SK-N-SH (cell line): ENCODE measurements at regions not wholly inside any gene's neighbourhood (a gene's known extent, or its start where the extent isn't known, plus 50 kb on each side); places are given as distances from the start of the nearest gene placed in this dataset.
"Not testable (repeated sequence)": the region's sequence is repeated elsewhere in the genome, so short reads cannot be mapped to it uniquely, and the experiment has no call there.

Source experiments
- CTCF ChIA-PET: fragments of 300-600, 350-600 bp; formaldehyde crosslinking; extraction: SDS; loops from one replicate; lab custom pipeline; 2021; lab: Yijun Ruan, JAX
- POLR2A ChIA-PET: fragments of 350-600 bp; sonication (Branson Sonifier 250); formaldehyde crosslinking; extraction: SDS; loops from one replicate; lab custom pipeline; 2020; ENCODE audit warnings: antibody characterized with exemption, inconsistent platforms; lab: Yijun Ruan, JAX
- DNase-seq: peaks from one replicate; pipeline ENCODE4 v3.0.0; 2012
- H2AFZ ChIP-seq: fragments of 200-600 bp; sonication (generic); 2 replicates; pipeline ENCODE4 v1.8.1; 2016; ENCODE audit warnings: antibody characterized with exemption, mild to moderate bottlenecking, low read depth
- H3F3A ChIP-seq: fragments of 200-600 bp; sonication (generic); replicated peaks from 2 replicates; pipeline ENCODE3; 2016; ENCODE audit warnings: antibody characterized with exemption, mild to moderate bottlenecking; ENCODE audit not compliant: insufficient read depth
- H3K27ac ChIP-seq, 2 experiments: fragments of 200-500 bp in 1 of 2; fragments of 200-600 bp in 1 of 2; sonication (Bioruptor generic) in 1 of 2; sonication (generic), shearing (Covaris generic) in 1 of 2; 2 replicates each; pipeline versions ENCODE4 v1.5.1 to v1.6.1; 2014 to 2016; ENCODE audit warnings: low read depth in 2 of 2, inconsistent platforms in 1 of 2, low read length in 1 of 2, mild to moderate bottlenecking in 1 of 2, mixed read lengths in 1 of 2
- H3K27me3 ChIP-seq: fragments of 200-600 bp; sonication (generic), shearing (Covaris generic); 2 replicates; pipeline ENCODE4 v1.6.1; 2016; ENCODE audit warnings: mixed run types; ENCODE audit not compliant: insufficient read depth
- H3K36me3 ChIP-seq, 2 experiments: fragments of 200-500 bp in 1 of 2; fragments of 200-600 bp in 1 of 2; sonication (Bioruptor generic) in 1 of 2; sonication (generic) in 1 of 2; replicated peaks in 1 of 2; 2 replicates each; pipeline versions ENCODE3 to v1.5.1; 2014 to 2016; ENCODE audit warnings: low read length in 1 of 2, mild to moderate bottlenecking in 1 of 2; ENCODE audit not compliant: insufficient read depth in 2 of 2, control insufficient read depth in 1 of 2
- H3K4me1 ChIP-seq, 2 experiments: fragments of 200-500 bp in 1 of 2; fragments of 200-600 bp in 1 of 2; sonication (Bioruptor generic) in 1 of 2; sonication (generic), shearing (Covaris generic) in 1 of 2; 2 replicates each; pipeline versions ENCODE4 v1.5.1 to v1.6.1; 2014 to 2016; ENCODE audit warnings: low read depth in 1 of 2, low read length in 1 of 2, mixed run types in 1 of 2; ENCODE audit not compliant: insufficient read depth in 2 of 2, control insufficient read depth in 1 of 2
- H3K4me2 ChIP-seq: fragments of 200-600 bp; sonication (generic), shearing (Covaris generic); 2 replicates; pipeline ENCODE4 v1.6.1; 2017; ENCODE audit warnings: mixed run types
- H3K4me3 ChIP-seq, 2 experiments: fragments of 200-500 bp in 1 of 2; fragments of 200-600 bp in 1 of 2; sonication (Bioruptor generic) in 1 of 2; sonication (generic), shearing (Covaris generic) in 1 of 2; 2 replicates each; pipeline versions ENCODE4 v1.5.1 to v1.8.1; 2014 to 2016; ENCODE audit warnings: low read depth in 2 of 2, inconsistent platforms in 1 of 2, low read length in 1 of 2, mild to moderate bottlenecking in 1 of 2, mixed read lengths in 1 of 2, moderate library complexity in 1 of 2
- H3K79me2 ChIP-seq: fragments of 200-600 bp; sonication (generic); 2 replicates; pipeline ENCODE4 v1.8.1; 2017; ENCODE audit warnings: mild to moderate bottlenecking; ENCODE audit not compliant: insufficient read depth
- H3K9ac ChIP-seq: fragments of 200-600 bp; sonication (generic); 2 replicates; pipeline ENCODE4 v1.6.1; 2017; ENCODE audit warnings: mixed run types
- H3K9me2 ChIP-seq: fragments of 200-600 bp; sonication (generic); 2 replicates; pipeline ENCODE4 v1.6.1; 2017; ENCODE audit warnings: mixed run types
- H3K9me3 ChIP-seq: fragments of 200-600 bp; sonication (generic); 2 replicates; pipeline ENCODE4 v1.6.1; 2017; ENCODE audit warnings: mixed run types, mild to moderate bottlenecking, moderate library complexity
- H4K20me1 ChIP-seq: fragments of 200-600 bp; sonication (generic); 2 replicates; pipeline ENCODE4 v1.6.1; 2017; ENCODE audit warnings: mild to moderate bottlenecking, mixed run types; ENCODE audit not compliant: insufficient read depth
- ELF1 ChIP-seq: IDR thresholded peaks from 2 replicates; pipeline ENCODE4 v1.4.0; 2012
- EP300 ChIP-seq, 2 experiments: IDR thresholded peaks; 2 replicates each; pipeline versions ENCODE4 v1.4.0 to v1.6.1; 2012; ENCODE audit warnings: borderline replicate concordance in 1 of 2, low read depth in 1 of 2, low read length in 1 of 2
- FOSL2 ChIP-seq: IDR thresholded peaks from 2 replicates; pipeline ENCODE4 v1.4.0; 2012; ENCODE audit warnings: low read depth, mild to moderate bottlenecking, moderate library complexity, borderline replicate concordance
- FOXJ3 ChIP-seq: sonication (generic); formaldehyde crosslinking; IDR thresholded peaks from 2 replicates; pipeline ENCODE4 v1.5.1; 2020; ENCODE audit warnings: mild to moderate bottlenecking, missing genetic modification reagents
- FOXM1 ChIP-seq: IDR thresholded peaks from 2 replicates; pipeline ENCODE4 v1.4.0; 2012; ENCODE audit warnings: low read depth, mild to moderate bottlenecking
- MXI1 ChIP-seq: IDR thresholded peaks from 2 replicates; pipeline ENCODE4 v1.6.1; 2012; ENCODE audit warnings: mild to moderate bottlenecking, low read depth, low read length, improper control_type of control experiment
- NRF1 ChIP-seq: IDR thresholded peaks from 2 replicates; pipeline ENCODE4 v1.6.1; 2012; ENCODE audit warnings: low read depth, mild to moderate bottlenecking, low read length
- RCOR1 ChIP-seq: fragments of 150-350 bp; IDR thresholded peaks from 2 replicates; pipeline ENCODE4 v1.6.1; 2017; ENCODE audit warnings: antibody characterized with exemption, low read length
- SIN3A ChIP-seq: IDR thresholded peaks from 2 replicates; pipeline ENCODE4 v1.6.1; 2012; ENCODE audit warnings: low read depth, mild to moderate bottlenecking, low read length, moderate library complexity, borderline replicate concordance
- SMC3 ChIP-seq: IDR thresholded peaks from 2 replicates; pipeline ENCODE4 v1.6.1; 2012; ENCODE audit warnings: low read depth, low read length, improper control_type of control experiment
- TEAD4 ChIP-seq: IDR thresholded peaks from 2 replicates; pipeline ENCODE4 v1.4.0; 2012; ENCODE audit warnings: mild to moderate bottlenecking, borderline replicate concordance; ENCODE audit not compliant: insufficient read depth
- WGBS: methylation state at CpG from one replicate; pipeline ENCODE4 v1.1.6; 2017; ENCODE audit warnings: low lambda C conversion rate; 5-methylcytosine and 5-hydroxymethylcytosine counted together
- TF ChIP-seq, protein P1 (sequence below): fragments of 150-350 bp; IDR thresholded peaks from 2 replicates; pipeline ENCODE4 v1.6.1; 2016; ENCODE audit warnings: mild to moderate bottlenecking, low read depth, low read length
- TF ChIP-seq, protein P2 (sequence below): IDR thresholded peaks from 2 replicates; pipeline ENCODE4 v1.6.1; 2012; ENCODE audit warnings: mild to moderate bottlenecking, low read depth, low read length, moderate library complexity
- TF ChIP-seq, protein P3 (sequence below): fragments of 150-350 bp; IDR thresholded peaks from 2 replicates; pipeline ENCODE4 v1.6.1; 2017; ENCODE audit warnings: antibody characterized with exemption, low read length, low read depth, borderline replicate concordance

DNA sequence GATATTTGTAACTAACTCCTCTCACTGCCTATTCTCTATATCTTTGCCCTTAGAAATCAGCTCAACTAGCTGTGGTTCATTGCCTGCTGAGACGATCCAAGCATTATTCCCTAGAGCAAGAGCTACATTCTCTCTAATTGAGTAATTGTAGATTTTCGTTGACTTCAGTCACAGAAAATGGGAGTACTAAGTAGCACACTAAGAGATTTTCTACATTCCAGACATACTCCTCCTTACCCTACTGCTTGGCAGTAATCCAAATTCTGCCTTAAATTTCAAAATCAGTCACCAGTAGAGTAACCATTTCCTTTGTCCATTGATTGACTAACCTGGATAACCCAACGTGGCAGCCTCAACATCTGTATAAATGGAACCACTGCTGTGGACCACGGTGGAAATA, 1786.8 kb downstream of the SLITRK5 start (continued):
- TF ChIP-seq SIN3A (no peak), TEAD4 (no peak)
- TF ChIP-seq, protein P1, sequence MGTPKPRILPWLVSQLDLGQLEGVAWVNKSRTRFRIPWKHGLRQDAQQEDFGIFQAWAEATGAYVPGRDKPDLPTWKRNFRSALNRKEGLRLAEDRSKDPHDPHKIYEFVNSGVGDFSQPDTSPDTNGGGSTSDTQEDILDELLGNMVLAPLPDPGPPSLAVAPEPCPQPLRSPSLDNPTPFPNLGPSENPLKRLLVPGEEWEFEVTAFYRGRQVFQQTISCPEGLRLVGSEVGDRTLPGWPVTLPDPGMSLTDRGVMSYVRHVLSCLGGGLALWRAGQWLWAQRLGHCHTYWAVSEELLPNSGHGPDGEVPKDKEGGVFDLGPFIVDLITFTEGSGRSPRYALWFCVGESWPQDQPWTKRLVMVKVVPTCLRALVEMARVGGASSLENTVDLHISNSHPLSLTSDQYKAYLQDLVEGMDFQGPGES: no peak
- TF ChIP-seq, all 33 proteins: peak for 0

DNA sequence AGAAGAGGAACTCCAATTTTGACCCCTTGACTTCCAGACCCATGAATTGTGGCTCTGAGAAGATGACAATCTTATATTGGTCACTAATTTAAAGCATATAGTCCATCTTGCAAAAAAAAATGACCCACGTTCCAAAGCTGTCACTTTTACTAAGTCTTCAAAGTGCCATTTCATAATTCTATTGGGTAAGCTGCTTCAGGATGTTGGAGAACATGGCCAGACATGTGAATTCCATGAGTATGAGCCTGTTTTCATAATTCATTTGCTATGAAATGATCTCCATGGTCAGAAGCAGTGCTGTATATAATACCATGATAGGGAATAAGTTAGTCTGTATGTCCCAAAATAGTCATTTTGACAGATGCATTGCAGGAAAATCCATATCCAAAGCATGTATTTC, 1787.3 kb downstream of the SLITRK5 start:
- WGBS: 47% methylated on average over 1 of the region's 1 CpG
- no peaks in the 10 kb centered on the region for H3K36me3 ChIP-seq
- H3K27me3 ChIP-seq: no peaks in the 10 kb centered on the region
- H3K4me3 ChIP-seq: no peak overlapping the region
- no peak overlapping the region for H3K27ac ChIP-seq
- H3K4me2 ChIP-seq: no peak overlapping the region
- no peaks in the 10 kb centered on the region for H4K20me1 ChIP-seq
- H3K9me3 ChIP-seq: no peaks in the 10 kb centered on the region
- no peak overlapping the region for H2AFZ ChIP-seq
- DNase-seq: no peak
- TF ChIP-seq NRF1 (no peak), RCOR1 (no peak), SMC3 (no peak), FOXM1 (no peak), ELF1 (no peak), EP300 (IDR thresholded peaks at IDR 0.05; ENCODE audit: borderline replicate concordance in 1 of 2, low read depth in 1 of 2, low read length in 1 of 2) (no peak), FOXJ3 (CRISPR knock-in tag) (no peak), FOSL2 (no peak), MXI1 (no peak)
- TF ChIP-seq, protein P2, sequence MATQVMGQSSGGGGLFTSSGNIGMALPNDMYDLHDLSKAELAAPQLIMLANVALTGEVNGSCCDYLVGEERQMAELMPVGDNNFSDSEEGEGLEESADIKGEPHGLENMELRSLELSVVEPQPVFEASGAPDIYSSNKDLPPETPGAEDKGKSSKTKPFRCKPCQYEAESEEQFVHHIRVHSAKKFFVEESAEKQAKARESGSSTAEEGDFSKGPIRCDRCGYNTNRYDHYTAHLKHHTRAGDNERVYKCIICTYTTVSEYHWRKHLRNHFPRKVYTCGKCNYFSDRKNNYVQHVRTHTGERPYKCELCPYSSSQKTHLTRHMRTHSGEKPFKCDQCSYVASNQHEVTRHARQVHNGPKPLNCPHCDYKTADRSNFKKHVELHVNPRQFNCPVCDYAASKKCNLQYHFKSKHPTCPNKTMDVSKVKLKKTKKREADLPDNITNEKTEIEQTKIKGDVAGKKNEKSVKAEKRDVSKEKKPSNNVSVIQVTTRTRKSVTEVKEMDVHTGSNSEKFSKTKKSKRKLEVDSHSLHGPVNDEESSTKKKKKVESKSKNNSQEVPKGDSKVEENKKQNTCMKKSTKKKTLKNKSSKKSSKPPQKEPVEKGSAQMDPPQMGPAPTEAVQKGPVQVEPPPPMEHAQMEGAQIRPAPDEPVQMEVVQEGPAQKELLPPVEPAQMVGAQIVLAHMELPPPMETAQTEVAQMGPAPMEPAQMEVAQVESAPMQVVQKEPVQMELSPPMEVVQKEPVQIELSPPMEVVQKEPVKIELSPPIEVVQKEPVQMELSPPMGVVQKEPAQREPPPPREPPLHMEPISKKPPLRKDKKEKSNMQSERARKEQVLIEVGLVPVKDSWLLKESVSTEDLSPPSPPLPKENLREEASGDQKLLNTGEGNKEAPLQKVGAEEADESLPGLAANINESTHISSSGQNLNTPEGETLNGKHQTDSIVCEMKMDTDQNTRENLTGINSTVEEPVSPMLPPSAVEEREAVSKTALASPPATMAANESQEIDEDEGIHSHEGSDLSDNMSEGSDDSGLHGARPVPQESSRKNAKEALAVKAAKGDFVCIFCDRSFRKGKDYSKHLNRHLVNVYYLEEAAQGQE: no peak
- TF ChIP-seq, protein P3, sequence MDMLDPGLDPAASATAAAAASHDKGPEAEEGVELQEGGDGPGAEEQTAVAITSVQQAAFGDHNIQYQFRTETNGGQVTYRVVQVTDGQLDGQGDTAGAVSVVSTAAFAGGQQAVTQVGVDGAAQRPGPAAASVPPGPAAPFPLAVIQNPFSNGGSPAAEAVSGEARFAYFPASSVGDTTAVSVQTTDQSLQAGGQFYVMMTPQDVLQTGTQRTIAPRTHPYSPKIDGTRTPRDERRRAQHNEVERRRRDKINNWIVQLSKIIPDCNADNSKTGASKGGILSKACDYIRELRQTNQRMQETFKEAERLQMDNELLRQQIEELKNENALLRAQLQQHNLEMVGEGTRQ: no peak
- TF ChIP-seq, protein P1: no peak
- ChIA-PET POLR2A (no interaction called here), CTCF (no interaction called here)
- no peaks in the 10 kb centered on the region for H3K79me2 ChIP-seq
- no peaks in the 10 kb centered on the region for H3K4me1 ChIP-seq
- H3F3A ChIP-seq: no peaks in the 10 kb centered on the region
- H3K9me2 ChIP-seq: 0 out of 2 replicates have a peak, but pooled peaks cover 3% of the 10 kb centered on the region
- no peak overlapping the region for H3K9ac ChIP-seq

DNA sequence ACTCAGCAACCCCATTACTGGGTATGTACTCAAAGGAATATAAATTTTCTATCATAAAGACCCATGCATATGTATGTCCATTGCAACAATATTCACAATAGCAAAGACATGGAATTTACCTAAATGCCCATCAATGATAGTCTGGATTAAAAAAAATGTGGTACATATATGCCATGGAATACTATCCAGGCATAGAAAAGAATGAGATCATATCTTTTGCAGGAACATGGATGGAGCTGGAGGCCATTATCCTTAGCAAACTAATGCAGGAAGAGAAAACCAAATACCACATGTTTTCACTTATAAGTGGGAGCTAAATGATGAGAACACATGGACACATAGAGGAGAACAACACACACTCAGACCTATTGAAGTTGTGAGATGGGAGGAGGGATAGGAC, 1789.7 kb downstream of the SLITRK5 start:
- H3K9me2 ChIP-seq, H3K4me2 ChIP-seq, DNase-seq, H3K79me2 ChIP-seq, H3K36me3 ChIP-seq, H3K9ac ChIP-seq, H3K27ac ChIP-seq, H2AFZ ChIP-seq, H3K27me3 ChIP-seq, H4K20me1 ChIP-seq, H3F3A ChIP-seq, POLR2A ChIA-PET, H3K4me1 ChIP-seq, H3K4me3 ChIP-seq, H3K9me3 ChIP-seq: not testable (repeated sequence)
- CTCF ChIA-PET: interaction anchor here (1.0 kb wide), 1 partner anchor 18 kb away, joined by 3 read pairs; no protein-coding TSS in a partner anchor
